Activated naive CD4-positive, alpha-beta T cell treated with anti-CD3 and anti-CD28 coated beads for 36 hours (primary cell): ENCODE measurements at regions not wholly inside any gene's neighbourhood (a gene's known extent, or its start where the extent isn't known, plus 50 kb on each side); places are given as distances from the start of the nearest gene placed in this dataset.
"Not testable (repeated sequence)": the region's sequence is repeated elsewhere in the genome, so short reads cannot be mapped to it uniquely, and the experiment has no call there.

Source experiments
- CTCF ChIA-PET: fragments of 350-600 bp; sonication (Branson Sonifier 250); formaldehyde crosslinking; loops from one replicate; lab custom pipeline; 2021; ENCODE audit warnings: antibody characterized with exemption; lab: Charles Lee
- DNase-seq: peaks from one replicate; pipeline ENCODE4 v3.0.0-alpha.2; 2020
- H3K27ac Mint-ChIP-seq: one replicate; pipeline ENCODE4 v1.8.0; 2021; ENCODE audit warnings: mild to moderate bottlenecking, mixed read lengths
- H3K27me3 Mint-ChIP-seq: one replicate; pipeline ENCODE4 v1.8.0; 2021; ENCODE audit warnings: low read depth, mixed read lengths
- H3K36me3 Mint-ChIP-seq: one replicate; pipeline ENCODE4 v1.8.0; 2021; ENCODE audit warnings: low read depth, mixed read lengths
- H3K4me1 Mint-ChIP-seq: one replicate; pipeline ENCODE4 v1.8.0; 2021; ENCODE audit warnings: low read depth, mixed read lengths
- H3K4me3 Mint-ChIP-seq: one replicate; pipeline ENCODE4 v1.8.0; 2021; ENCODE audit warnings: mild to moderate bottlenecking, moderate library complexity, mixed read lengths
- H3K9me3 Mint-ChIP-seq: one replicate; pipeline ENCODE4 v1.8.0; 2021; ENCODE audit warnings: mixed read lengths
- intact Hi-C: fragments of 100-400 bp; cut with micrococcal nuclease; formaldehyde crosslinking; loops from one replicate; pipeline ENCODE4 v1.15.1; 2023

DNA sequence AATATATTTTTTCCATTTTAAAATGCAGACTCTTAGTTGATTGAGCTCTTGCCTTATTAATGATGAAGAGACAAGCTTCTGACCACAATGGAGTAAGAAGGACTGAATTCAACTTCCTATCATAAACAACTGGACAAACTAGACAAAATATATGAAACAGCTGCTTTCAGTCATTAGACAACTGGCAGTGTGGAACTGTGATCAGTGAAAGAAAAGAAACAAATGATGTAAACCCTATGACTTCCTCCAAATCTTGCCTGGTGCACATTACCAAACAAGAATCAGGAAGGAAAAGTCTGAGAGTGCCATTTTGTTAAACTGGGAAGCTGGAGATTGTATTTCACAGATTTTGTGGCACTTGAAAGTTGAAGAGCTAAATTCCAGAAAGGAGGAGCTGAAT, 154.7 kb upstream of the ATXN7L3B start:
- CTCF ChIA-PET: no interaction called here
- intact Hi-C loops: no loop called here
- DNase-seq: no peak
- Mint-ChIP-seq H3K27ac (no peak overlapping the region), H3K4me1 (no peaks in the 10 kb centered on the region), H3K9me3 (no peaks in the 10 kb centered on the region), H3K36me3 (no peaks in the 10 kb centered on the region), H3K27me3 (no peaks in the 10 kb centered on the region), H3K4me3 (no peak overlapping the region)

DNA sequence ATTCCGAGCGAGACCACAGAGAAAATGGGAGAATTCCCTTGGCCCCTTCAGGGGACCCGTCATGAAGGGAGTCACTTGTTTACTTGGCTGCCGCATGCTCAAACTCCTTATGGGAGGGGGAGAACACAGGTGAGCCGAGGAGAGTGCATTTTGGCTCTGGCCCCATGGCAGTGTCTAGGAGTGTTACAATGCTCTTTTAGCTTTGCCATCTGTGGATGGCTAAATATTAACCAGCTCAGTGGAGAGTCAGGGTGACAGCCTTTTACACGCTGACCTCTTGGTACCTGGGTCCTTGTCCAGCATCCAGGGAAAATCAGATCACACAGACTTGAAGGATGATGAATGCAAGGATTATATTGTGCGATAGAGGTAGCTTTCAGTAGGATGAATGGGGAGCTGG, 146.4 kb upstream of the ATXN7L3B start:
- Mint-ChIP-seq H3K27ac (no peak overlapping the region), H3K36me3 (no peaks in the 10 kb centered on the region), H3K4me3 (no peak overlapping the region), H3K9me3 (no peaks in the 10 kb centered on the region), H3K27me3 (no peaks in the 10 kb centered on the region), H3K4me1 (no peaks in the 10 kb centered on the region)
- CTCF ChIA-PET: no interaction called here
- intact Hi-C loops: no loop called here
- no peak for DNase-seq

DNA sequence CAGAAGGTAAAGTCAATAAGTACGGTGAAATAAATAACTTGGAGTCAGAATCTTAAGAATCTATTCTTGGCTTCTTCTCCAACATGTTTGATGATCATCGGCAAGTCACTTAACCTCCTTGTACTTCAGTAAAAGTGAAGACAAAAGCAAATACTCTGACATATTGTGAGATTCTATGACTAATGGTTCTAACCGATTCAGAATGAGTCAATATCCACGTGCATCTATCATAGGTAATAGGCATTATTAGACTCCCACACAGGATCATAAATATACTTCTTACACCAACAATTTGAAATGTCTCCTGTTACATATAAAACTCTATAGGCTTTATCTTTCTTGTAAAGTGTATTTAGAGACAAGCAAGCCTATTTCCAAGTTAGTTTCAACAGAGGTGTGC, 144.4 kb upstream of the ATXN7L3B start:
- intact Hi-C loops: no loop called here
- H3K27ac Mint-ChIP-seq: no peak overlapping the region
- H3K27me3 Mint-ChIP-seq: no peaks in the 10 kb centered on the region

DNA sequence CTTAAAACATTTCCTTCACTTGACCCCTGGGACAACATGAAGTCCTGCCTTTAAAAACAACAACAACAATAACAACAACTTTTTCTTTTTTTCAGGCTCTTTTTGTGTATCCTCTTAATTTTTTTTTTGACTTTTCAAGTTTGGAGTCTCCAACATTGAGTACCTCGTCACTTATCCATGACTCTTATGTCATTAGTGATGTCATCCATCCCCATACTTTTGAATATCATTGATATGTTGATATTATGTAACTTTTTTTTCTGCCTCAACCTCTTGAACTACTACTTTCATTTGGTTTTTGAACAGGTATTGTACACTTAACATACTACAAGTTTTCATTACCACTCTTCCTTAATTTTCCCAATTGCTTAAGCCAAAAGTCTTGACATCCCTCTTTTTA, 143.0 kb upstream of the ATXN7L3B start:
- H3K4me1 Mint-ChIP-seq: no peaks in the 10 kb centered on the region
- intact Hi-C loops: no loop called here
- no peaks in the 10 kb centered on the region for H3K9me3 Mint-ChIP-seq
- no peak overlapping the region for H3K27ac Mint-ChIP-seq
- H3K4me3 Mint-ChIP-seq: no peak overlapping the region
- CTCF ChIA-PET: no interaction called here
- H3K27me3 Mint-ChIP-seq: no peaks in the 10 kb centered on the region
- DNase-seq: no peak
- no peaks in the 10 kb centered on the region for H3K36me3 Mint-ChIP-seq

More for the DNA sequence above, 144.4 kb upstream of the ATXN7L3B start:
- Mint-ChIP-seq H3K4me1 (no peaks in the 10 kb centered on the region), H3K9me3 (no peaks in the 10 kb centered on the region), H3K36me3 (no peaks in the 10 kb centered on the region), H3K4me3 (no peak overlapping the region)
- CTCF ChIA-PET: no interaction called here
- no peak for DNase-seq

DNA sequence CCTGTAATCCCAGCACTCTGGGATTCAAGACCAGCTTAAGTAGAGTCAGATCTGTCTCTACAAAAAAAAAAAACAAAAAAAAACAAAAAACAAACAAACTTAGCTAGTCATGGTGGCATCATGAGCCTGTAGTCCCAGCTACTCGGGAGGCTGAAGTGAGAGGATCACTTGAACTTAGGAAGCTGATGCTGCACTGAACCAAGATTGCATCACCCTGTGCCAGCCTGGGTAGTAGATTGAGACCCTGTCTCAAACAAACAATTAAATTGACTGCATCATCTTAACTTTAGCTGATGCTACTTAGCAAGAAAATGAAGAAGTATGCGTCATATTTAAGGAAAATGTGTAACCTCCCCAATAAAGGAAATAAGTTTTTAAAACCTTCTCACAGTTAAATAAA, 136.6 kb upstream of the ATXN7L3B start:
- Mint-ChIP-seq H3K27ac (no peak overlapping the region), H3K4me1 (no peaks in the 10 kb centered on the region), H3K9me3 (no peaks in the 10 kb centered on the region), H3K4me3 (no peak overlapping the region), H3K36me3 (no peaks in the 10 kb centered on the region), H3K27me3 (no peaks in the 10 kb centered on the region)
- DNase-seq: no peak
- CTCF ChIA-PET: no interaction called here
- intact Hi-C loops: no loop called here

DNA sequence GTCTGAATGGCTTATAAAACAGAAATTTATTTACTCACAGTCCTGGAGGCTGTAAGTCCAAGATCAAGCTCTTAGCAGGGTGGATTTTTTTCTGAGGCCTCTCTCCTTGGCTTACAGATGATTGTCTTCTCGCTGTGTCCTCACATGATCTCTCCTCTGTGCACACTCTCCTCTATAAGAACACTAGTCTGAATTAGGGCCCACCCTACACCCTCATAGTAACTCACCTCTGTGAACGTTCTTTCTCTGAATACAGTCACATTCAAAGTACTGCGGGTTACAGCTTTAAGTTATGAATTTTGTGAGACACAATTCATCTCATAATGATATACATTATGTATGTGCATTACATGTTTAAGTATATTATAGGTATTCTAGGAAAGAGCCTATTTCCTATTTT, 135.7 kb upstream of the ATXN7L3B start:
- Mint-ChIP-seq H3K27ac (no peak overlapping the region), H3K4me3 (no peak overlapping the region)
- intact Hi-C loops: no loop called here

DNA sequence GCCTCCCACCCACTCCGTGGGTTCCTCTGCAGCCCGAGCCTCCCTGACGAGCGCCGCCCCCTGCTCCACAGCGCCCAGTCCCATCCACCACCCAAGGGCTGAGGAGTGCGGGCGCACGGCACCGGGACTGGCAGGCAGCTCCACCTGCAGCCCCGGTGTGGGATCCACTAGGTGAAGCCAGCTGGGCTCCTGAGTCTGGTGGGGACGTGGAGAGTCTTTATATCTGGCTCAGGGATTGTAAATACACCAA, 134.5 kb upstream of the ATXN7L3B start:
- H3K4me1 Mint-ChIP-seq, H3K27me3 Mint-ChIP-seq, H3K4me3 Mint-ChIP-seq, DNase-seq, CTCF ChIA-PET, intact Hi-C loops, H3K27ac Mint-ChIP-seq, H3K9me3 Mint-ChIP-seq, H3K36me3 Mint-ChIP-seq: not testable (repeated sequence)

More for the DNA sequence above, 135.7 kb upstream of the ATXN7L3B start:
- no peaks in the 10 kb centered on the region for H3K36me3 Mint-ChIP-seq
- H3K9me3 Mint-ChIP-seq: no peaks in the 10 kb centered on the region
- no peak for DNase-seq
- H3K27me3 Mint-ChIP-seq: no peaks in the 10 kb centered on the region
- CTCF ChIA-PET: no interaction called here
- no peaks in the 10 kb centered on the region for H3K4me1 Mint-ChIP-seq

DNA sequence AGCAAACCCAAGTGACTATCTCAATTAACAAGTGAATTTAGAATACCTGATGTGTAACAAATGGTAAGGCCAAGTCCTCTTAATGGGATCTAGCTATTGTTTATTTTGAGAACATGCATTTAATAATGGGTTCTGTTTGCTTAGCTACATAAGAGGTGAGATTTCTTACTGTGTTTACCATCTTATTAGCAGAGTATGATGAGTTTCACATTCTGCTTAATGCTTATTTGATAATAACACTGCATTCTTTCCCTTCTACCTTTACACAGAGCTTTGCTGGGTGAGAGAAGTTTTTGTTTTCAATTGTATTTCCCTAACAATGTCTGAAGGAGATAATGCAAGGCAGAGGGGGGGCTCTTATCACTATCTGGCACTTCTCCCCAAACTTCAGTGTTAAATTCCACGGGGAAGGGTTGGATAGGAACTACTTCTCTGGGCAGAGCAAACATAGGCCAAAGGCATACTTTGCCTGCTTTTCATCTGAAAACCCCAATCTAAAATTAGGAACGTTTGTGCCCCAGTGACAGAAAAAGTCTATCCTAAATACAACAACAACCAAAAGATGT, 129.0 kb upstream of the ATXN7L3B start:
- Mint-ChIP-seq H3K9me3 (no peaks in the 10 kb centered on the region), H3K4me3 (no peak overlapping the region), H3K36me3 (no peaks in the 10 kb centered on the region), H3K27me3 (peaks cover 7% of the 10 kb centered on the region), H3K27ac (no peak overlapping the region), H3K4me1 (no peaks in the 10 kb centered on the region)
- CTCF ChIA-PET: interaction anchor here (1.8 kb wide), 1 partner anchor 9 kb away, joined by 4 read pairs; no protein-coding TSS in a partner anchor
- no peak for DNase-seq
- intact Hi-C loops: no loop called here

DNA sequence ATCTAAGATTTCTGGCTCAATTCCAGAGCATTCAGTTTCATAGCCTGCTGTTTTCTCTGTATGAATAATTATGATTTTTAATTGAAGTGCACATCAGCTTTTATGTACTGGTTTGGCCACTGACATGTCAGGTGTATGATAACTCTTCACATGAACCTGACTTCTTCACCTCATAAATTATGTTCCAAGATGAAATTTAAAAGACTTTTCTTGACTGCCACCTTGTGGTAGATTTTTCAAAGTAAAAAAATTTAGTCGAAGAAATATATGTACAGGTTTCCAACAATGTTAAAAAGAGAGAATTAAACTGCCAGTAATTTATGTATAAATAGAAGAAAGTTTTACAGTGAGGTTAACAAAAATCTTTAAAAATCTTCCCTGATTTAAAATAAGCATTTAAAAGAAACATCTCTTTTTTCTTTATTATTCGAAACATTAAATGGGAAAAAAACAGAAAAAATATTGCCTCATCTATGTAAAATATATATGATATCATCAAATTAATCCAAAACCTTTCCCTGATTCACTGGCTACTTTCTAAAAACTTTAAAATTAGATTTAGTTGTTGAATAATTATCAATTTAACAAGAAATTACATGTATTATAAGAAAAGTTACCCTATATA, 124.9 kb upstream of the ATXN7L3B start:
- CTCF ChIA-PET: no interaction called here
- H3K4me3 Mint-ChIP-seq: no peak overlapping the region
- H3K36me3 Mint-ChIP-seq: no peaks in the 10 kb centered on the region
- H3K4me1 Mint-ChIP-seq: no peaks in the 10 kb centered on the region
- no peak for DNase-seq
- no peak overlapping the region for H3K27ac Mint-ChIP-seq
- H3K9me3 Mint-ChIP-seq: no peaks in the 10 kb centered on the region
- H3K27me3 Mint-ChIP-seq: peaks cover 7% of the 10 kb centered on the region
- intact Hi-C loops: loop anchor here (1.0 kb wide), 3 partner anchors 125 to 390 kb away; partner anchors contain the start of gene ATXN7L3B

DNA sequence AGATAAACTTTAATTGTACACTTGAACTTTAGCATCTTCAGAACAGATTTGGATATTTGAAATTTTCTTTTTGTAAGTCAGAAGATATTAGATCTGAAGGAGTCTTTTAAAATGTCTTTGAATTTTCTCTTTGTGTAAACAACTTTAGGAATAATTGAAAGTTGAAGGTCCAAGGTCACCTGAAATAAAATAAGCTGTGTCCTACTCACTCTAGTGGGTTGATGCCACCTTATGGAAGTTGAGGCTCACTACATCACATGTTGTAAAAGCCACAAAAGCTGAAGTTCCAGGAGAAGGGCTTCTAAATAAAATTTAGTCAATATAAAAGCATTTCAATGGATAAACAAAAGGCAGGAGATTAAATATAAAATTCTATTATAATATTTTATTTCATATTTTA, 122.0 kb upstream of the ATXN7L3B start:
- intact Hi-C loops: loop anchor here (1.0 kb wide), 1 partner anchor 393 kb away; no protein-coding TSS in a partner anchor
- H3K4me3 Mint-ChIP-seq: no peak overlapping the region
- CTCF ChIA-PET: interaction anchor here (1.5 kb wide), 1 partner anchor 303 kb away, joined by 3 read pairs; no protein-coding TSS in a partner anchor

DNA sequence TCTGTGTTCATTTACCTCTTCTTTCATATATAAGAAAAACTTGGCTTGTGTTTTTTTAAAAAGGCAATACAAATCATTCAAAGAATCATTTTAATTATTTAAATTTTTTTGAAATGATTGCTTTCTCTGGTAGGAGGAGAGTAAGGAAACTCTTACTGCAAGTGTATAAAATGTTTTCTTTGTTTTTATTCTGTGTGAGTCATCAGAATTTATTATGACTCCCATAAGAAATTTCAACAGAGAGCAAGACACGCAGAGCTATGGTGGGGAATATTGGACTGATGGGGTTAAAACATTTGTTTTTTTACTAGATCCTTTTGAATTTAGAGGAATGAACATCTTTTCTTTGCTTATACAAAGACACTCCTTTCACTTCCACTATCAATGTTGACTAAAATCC, 119.1 kb upstream of the ATXN7L3B start:
- Mint-ChIP-seq H3K27ac (no peak overlapping the region), H3K4me1 (no peaks in the 10 kb centered on the region), H3K4me3 (no peak overlapping the region), H3K9me3 (no peaks in the 10 kb centered on the region), H3K36me3 (no peaks in the 10 kb centered on the region), H3K27me3 (no peaks in the 10 kb centered on the region)
- CTCF ChIA-PET: interaction anchor here (1.1 kb wide), 1 partner anchor 10 kb away, joined by 4 read pairs; no protein-coding TSS in a partner anchor
- no peak for DNase-seq
- intact Hi-C loops: no loop called here

More for the DNA sequence above, 122.0 kb upstream of the ATXN7L3B start:
- DNase-seq: no peak
- H3K27ac Mint-ChIP-seq: no peak overlapping the region
- no peaks in the 10 kb centered on the region for H3K9me3 Mint-ChIP-seq
- peaks cover 7% of the 10 kb centered on the region for H3K27me3 Mint-ChIP-seq
- no peaks in the 10 kb centered on the region for H3K4me1 Mint-ChIP-seq
- no peaks in the 10 kb centered on the region for H3K36me3 Mint-ChIP-seq

DNA sequence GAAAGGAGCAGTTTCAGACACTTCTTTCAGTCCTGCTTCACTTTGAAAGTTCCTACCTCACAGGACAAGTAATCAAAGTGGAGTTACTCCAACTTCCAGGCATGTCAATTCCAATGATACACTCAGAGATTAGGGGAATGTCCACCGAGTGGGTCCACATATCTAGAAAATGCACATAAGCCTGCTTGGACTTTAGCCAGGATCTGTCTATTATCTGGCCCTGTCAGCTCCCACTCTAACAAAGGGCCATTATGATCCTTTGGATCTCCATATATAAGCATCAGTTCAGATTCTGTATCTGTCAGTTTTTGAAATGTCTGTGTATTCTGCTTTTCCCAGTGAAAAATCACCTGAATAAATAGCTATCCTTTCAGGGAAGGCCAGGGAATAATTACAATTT, 112.9 kb upstream of the ATXN7L3B start:
- Mint-ChIP-seq H3K9me3 (peaks cover 1% of the 10 kb centered on the region), H3K27ac (no peak overlapping the region), H3K27me3 (peaks cover 9% of the 10 kb centered on the region), H3K4me1 (no peaks in the 10 kb centered on the region), H3K4me3 (no peak overlapping the region), H3K36me3 (no peaks in the 10 kb centered on the region)
- CTCF ChIA-PET: no interaction called here
- no peak for DNase-seq
- intact Hi-C loops: no loop called here

DNA sequence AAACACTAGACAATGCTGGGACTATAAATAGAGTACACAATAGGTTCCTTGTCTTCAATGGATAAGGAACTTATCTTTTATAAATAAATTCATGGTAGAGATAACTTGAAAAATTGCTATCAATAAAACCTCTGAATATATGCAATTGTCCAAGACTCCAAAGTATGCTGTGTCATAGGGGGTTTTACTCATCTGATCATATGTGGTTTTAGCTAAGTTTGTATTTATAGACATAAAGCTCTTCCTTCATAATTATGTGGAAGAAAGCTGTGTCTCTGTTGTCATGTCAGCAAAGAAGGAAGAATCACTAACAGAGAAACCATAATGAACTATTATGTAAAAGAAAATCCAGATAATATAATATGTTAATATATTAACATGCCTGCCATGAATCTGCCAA, 111.5 kb upstream of the ATXN7L3B start:
- peaks cover 9% of the 10 kb centered on the region for H3K27me3 Mint-ChIP-seq
- no peak overlapping the region for H3K27ac Mint-ChIP-seq
- CTCF ChIA-PET: no interaction called here
- no peaks in the 10 kb centered on the region for H3K4me1 Mint-ChIP-seq
- no peak for DNase-seq
- H3K36me3 Mint-ChIP-seq: no peaks in the 10 kb centered on the region
- no peak overlapping the region for H3K4me3 Mint-ChIP-seq
- intact Hi-C loops: no loop called here
- H3K9me3 Mint-ChIP-seq: peaks cover 1% of the 10 kb centered on the region
